Neural progenitor cell (in vitro differentiated cells): ENCODE measurements at regions not wholly inside any gene's neighbourhood (a gene's known extent, or its start where the extent isn't known, plus 50 kb on each side); places are given as distances from the start of the nearest gene placed in this dataset.
"Not testable (repeated sequence)": the region's sequence is repeated elsewhere in the genome, so short reads cannot be mapped to it uniquely, and the experiment has no call there.

ENCODE experiments used
- DNase-seq: peaks from one replicate; pipeline ENCODE4 v3.0.0-alpha.2; 2016; ENCODE audit warnings: low spot score
- H2AFZ ChIP-seq: fragments of 200-600 bp; sonication (generic); replicated peaks from 2 replicates; pipeline ENCODE4 v1.6.1; 2016; ENCODE audit warnings: antibody characterized with exemption
- H3F3A ChIP-seq: fragments of 200-600 bp; sonication (generic); 2 replicates; pipeline ENCODE4 v1.6.1; 2016; ENCODE audit warnings: antibody characterized with exemption, low read depth
- H3K27ac ChIP-seq: fragments of 200-600 bp; sonication (generic); 2 replicates; pipeline ENCODE4 v1.5.1; 2016; ENCODE audit warnings: mild to moderate bottlenecking
- H3K27me3 ChIP-seq: fragments of 200-600 bp; sonication (generic); 2 replicates; pipeline ENCODE4 v1.6.1; 2016; ENCODE audit warnings: mild to moderate bottlenecking, moderate library complexity
- H3K36me3 ChIP-seq: fragments of 200-600 bp; sonication (generic); 2 replicates; pipeline ENCODE4 v1.5.1; 2016
- H3K4me1 ChIP-seq: fragments of 200-600 bp; sonication (generic); 2 replicates; pipeline ENCODE4 v1.6.1; 2016; ENCODE audit warnings: mixed run types
- H3K4me2 ChIP-seq: fragments of 200-600 bp; sonication (generic); 2 replicates; pipeline ENCODE4 v1.6.1; 2016
- H3K4me3 ChIP-seq: fragments of 200-600 bp; sonication (generic); 2 replicates; pipeline ENCODE4 v1.5.1; 2016
- H3K79me2 ChIP-seq: fragments of 200-600 bp; sonication (generic); 2 replicates; pipeline ENCODE4 v1.6.1; 2016; ENCODE audit warnings: low read depth
- H3K9ac ChIP-seq: fragments of 200-600 bp; sonication (generic); 2 replicates; pipeline ENCODE4 v1.6.1; 2016
- H3K9me3 ChIP-seq: fragments of 200-600 bp; sonication (generic); 2 replicates; pipeline ENCODE4 v1.5.1; 2016; ENCODE audit warnings: low read depth
- H4K20me1 ChIP-seq: fragments of 200-600 bp; sonication (generic); 2 replicates; pipeline ENCODE4 v1.6.1; 2016; ENCODE audit warnings: low read depth
- H3K27ac Mint-ChIP-seq: 3 replicates; pipeline ENCODE4 v1.8.0; 2021; ENCODE audit warnings: mixed read lengths
- H3K27me3 Mint-ChIP-seq: 2 replicates; pipeline ENCODE4 v1.8.0; 2022; ENCODE audit warnings: low read depth, mild to moderate bottlenecking, inconsistent platforms, moderate library complexity, mixed read lengths; ENCODE audit not compliant: insufficient read depth
- H3K36me3 Mint-ChIP-seq: 3 replicates; pipeline ENCODE4 v1.8.0; 2021; ENCODE audit warnings: mixed read lengths
- H3K4me1 Mint-ChIP-seq: 3 replicates; pipeline ENCODE4 v1.8.0; 2021; ENCODE audit warnings: mixed read lengths
- H3K4me3 Mint-ChIP-seq: 3 replicates; pipeline ENCODE4 v1.8.0; 2021; ENCODE audit warnings: mild to moderate bottlenecking, moderate library complexity, mixed read lengths
- H3K9me3 Mint-ChIP-seq: 3 replicates; pipeline ENCODE4 v1.8.0; 2020; ENCODE audit warnings: mixed read lengths

DNA sequence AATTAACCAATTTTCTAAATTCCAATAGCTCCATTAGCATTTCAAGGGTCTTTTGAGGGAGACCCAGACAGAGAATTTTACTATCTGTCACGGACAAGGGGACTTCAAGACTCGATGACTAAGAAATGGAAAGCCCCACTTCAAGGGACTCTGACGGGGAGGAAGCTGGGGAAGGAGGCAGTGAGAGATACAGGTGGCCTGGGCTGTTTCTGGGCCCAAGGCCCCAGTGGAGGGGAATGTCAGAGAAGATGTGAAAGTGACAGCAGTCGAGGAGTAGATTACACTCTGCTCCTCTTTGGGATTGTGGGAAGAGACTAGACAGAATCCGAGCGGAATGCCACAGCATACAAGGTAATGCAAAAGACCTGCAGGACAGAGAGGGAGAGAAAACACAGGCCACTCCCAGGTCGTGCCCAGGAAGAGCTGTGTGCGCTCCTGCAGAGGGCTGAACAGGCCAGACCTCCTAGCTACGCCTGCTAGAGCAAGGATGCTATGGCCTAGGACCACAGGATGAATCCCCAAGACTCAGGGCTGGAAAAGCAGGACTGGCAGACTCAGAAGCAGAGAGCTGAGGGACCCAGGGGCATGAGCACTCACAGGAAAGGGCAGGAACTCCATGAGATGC, 321.5 kb upstream of the CHRNA7 start:
- not testable (repeated sequence) for H2AFZ ChIP-seq, H3K27ac ChIP-seq, H3F3A ChIP-seq, H3K9ac ChIP-seq, H3K9me3 Mint-ChIP-seq, H3K27me3 Mint-ChIP-seq, DNase-seq, H3K9me3 ChIP-seq, H3K4me2 ChIP-seq, H3K36me3 Mint-ChIP-seq, H4K20me1 ChIP-seq, H3K4me3 Mint-ChIP-seq, H3K79me2 ChIP-seq, H3K4me1 Mint-ChIP-seq, H3K36me3 ChIP-seq, H3K27me3 ChIP-seq, H3K27ac Mint-ChIP-seq, H3K4me3 ChIP-seq, H3K4me1 ChIP-seq

DNA sequence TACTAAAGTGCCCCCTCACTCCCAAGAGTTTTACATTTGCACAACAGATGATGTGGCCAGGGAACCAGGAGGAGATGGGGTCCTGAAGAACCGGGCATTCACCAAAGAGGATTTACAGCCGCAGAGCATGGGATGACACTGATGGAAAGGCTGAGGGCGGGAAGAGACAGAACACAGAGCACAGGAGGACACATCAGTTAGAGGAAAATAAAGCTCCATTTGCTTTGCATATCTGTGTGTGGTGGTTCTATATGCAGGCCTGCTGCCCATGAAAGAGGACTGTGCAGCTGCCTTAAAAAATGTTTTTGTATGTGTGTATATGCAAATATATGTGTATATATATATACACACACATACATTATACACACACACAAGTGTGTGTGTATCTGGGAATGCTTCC, 320.8 kb upstream of the CHRNA7 start:
- H4K20me1 ChIP-seq, H3K4me3 ChIP-seq, H3K36me3 Mint-ChIP-seq, H3F3A ChIP-seq, H3K79me2 ChIP-seq, H3K4me2 ChIP-seq, H3K36me3 ChIP-seq, H3K27ac ChIP-seq, H3K9me3 ChIP-seq, H3K27ac Mint-ChIP-seq, H3K4me1 ChIP-seq, H3K4me1 Mint-ChIP-seq, H3K9ac ChIP-seq, H3K27me3 Mint-ChIP-seq, DNase-seq, H3K9me3 Mint-ChIP-seq, H3K27me3 ChIP-seq, H3K4me3 Mint-ChIP-seq, H2AFZ ChIP-seq: not testable (repeated sequence)

DNA sequence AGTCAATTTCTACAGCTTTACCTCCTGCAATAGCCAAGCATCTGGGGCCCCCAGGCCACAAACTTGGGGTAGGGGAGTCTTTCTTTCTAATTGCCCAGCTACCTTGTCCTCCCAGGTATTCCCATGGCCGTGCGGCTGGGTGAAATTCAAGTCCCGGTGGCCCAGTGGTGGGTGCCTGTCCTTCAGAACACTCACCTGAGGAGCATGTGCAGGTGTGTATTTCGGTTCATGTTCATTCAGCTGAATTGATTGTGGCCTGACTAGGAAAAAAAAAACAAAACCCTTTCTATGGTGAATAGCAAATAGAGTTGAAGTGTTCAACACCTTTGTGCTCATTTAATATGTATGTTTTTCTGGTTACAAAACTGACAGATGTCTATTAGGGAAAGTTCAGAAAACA, 319.5 kb upstream of the CHRNA7 start:
- not testable (repeated sequence) for H3K36me3 ChIP-seq, H3K27ac ChIP-seq, H3K4me1 ChIP-seq, H3K79me2 ChIP-seq, H3K36me3 Mint-ChIP-seq, H3K27me3 ChIP-seq, DNase-seq, H3K4me3 ChIP-seq, H3K9me3 ChIP-seq, H3K27ac Mint-ChIP-seq, H3K27me3 Mint-ChIP-seq, H3F3A ChIP-seq, H3K9ac ChIP-seq, H3K4me3 Mint-ChIP-seq, H4K20me1 ChIP-seq, H2AFZ ChIP-seq, H3K4me2 ChIP-seq, H3K9me3 Mint-ChIP-seq, H3K4me1 Mint-ChIP-seq

- H3K4me2 ChIP-seq, H3K9ac ChIP-seq, H4K20me1 ChIP-seq, H3K36me3 ChIP-seq, H3K27me3 Mint-ChIP-seq, DNase-seq, H3K4me1 ChIP-seq, H3K9me3 ChIP-seq, H3K9me3 Mint-ChIP-seq, H3K4me3 ChIP-seq, H3K27ac Mint-ChIP-seq, H3K79me2 ChIP-seq, H3K27me3 ChIP-seq, H3K4me3 Mint-ChIP-seq, H3K36me3 Mint-ChIP-seq, H3F3A ChIP-seq, H3K27ac ChIP-seq, H2AFZ ChIP-seq, H3K4me1 Mint-ChIP-seq: not testable (repeated sequence)
Measured at GRCh38 chr15:31715208-31715607, 315.1 kb upstream of the CHRNA7 start.

DNA sequence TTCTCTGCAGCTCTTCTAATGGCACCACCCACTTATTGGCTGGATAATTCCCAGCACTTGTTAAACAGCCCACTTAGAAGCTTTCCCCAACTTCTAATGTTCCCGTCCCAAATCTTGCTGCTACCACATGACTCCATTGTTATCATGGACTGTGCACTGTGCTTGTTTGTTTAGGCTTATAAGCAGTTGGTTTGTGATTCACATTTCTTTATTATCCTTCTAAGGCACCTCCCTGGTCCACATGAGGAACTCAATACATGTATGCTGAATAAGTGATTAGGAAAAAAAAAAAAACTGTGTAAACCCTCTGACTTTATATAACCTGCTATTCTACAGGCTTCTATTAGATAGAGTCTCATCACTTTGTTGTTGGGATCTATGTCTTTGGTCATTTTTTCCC, 311.7 kb upstream of the CHRNA7 start:
- H3K4me3 ChIP-seq, H4K20me1 ChIP-seq, H3K79me2 ChIP-seq, H3K9ac ChIP-seq, H2AFZ ChIP-seq, H3K27me3 ChIP-seq, H3K27me3 Mint-ChIP-seq, H3K36me3 Mint-ChIP-seq, H3K9me3 Mint-ChIP-seq, H3F3A ChIP-seq, H3K4me3 Mint-ChIP-seq, H3K4me2 ChIP-seq, H3K27ac ChIP-seq, H3K4me1 Mint-ChIP-seq, H3K4me1 ChIP-seq, H3K27ac Mint-ChIP-seq, H3K9me3 ChIP-seq, DNase-seq, H3K36me3 ChIP-seq: not testable (repeated sequence)

- not testable (repeated sequence) for H4K20me1 ChIP-seq, H3F3A ChIP-seq, H3K4me1 Mint-ChIP-seq, H3K4me1 ChIP-seq, H3K9me3 Mint-ChIP-seq, H3K27ac Mint-ChIP-seq, H3K27me3 Mint-ChIP-seq, H3K27ac ChIP-seq, H3K27me3 ChIP-seq, H3K4me2 ChIP-seq, H3K9ac ChIP-seq, H2AFZ ChIP-seq, H3K9me3 ChIP-seq, H3K36me3 Mint-ChIP-seq, H3K79me2 ChIP-seq, H3K4me3 Mint-ChIP-seq, H3K4me3 ChIP-seq, H3K36me3 ChIP-seq, DNase-seq
Measured at GRCh38 chr15:31719396-31720022, 310.8 kb upstream of the CHRNA7 start.

DNA sequence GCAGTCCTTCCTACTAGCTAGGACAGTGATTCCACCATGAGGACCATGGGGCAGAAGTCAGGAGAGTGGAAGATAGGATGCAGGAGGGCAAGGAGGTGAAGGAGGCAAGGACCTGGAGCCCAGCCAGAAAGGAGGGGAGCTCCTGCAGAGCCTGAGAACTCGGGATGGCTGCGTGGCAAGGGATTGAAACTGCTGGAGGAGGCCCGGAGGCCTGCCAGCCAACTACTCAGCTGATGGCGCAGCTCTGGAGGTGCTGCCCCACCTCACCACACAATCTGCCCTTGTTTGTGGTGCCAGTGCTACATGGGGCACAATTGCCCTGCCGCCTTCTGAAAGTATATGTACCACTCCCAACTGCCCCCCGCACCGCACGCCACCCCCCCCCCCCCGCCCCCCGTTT, 307.3 kb upstream of the CHRNA7 start:
- H3K4me3 Mint-ChIP-seq, H3K4me3 ChIP-seq, H3K36me3 Mint-ChIP-seq, H3K4me2 ChIP-seq, H3K9ac ChIP-seq, H3K27ac ChIP-seq, H3K9me3 ChIP-seq, H3K36me3 ChIP-seq, DNase-seq, H3K27me3 ChIP-seq, H4K20me1 ChIP-seq, H3K9me3 Mint-ChIP-seq, H3F3A ChIP-seq, H3K79me2 ChIP-seq, H2AFZ ChIP-seq, H3K4me1 ChIP-seq, H3K4me1 Mint-ChIP-seq, H3K27me3 Mint-ChIP-seq, H3K27ac Mint-ChIP-seq: not testable (repeated sequence)

GRCh38 chr15:31724903-31725302, 305.4 kb upstream of the CHRNA7 start:
- not testable (repeated sequence) for H3K36me3 ChIP-seq, H3K9ac ChIP-seq, H3K9me3 ChIP-seq, H3K27me3 Mint-ChIP-seq, H3K27ac ChIP-seq, H3K4me1 Mint-ChIP-seq, H3K27ac Mint-ChIP-seq, H3K9me3 Mint-ChIP-seq, H3K79me2 ChIP-seq, H3K4me3 Mint-ChIP-seq, H3K4me3 ChIP-seq, H3K27me3 ChIP-seq, H3K4me2 ChIP-seq, H2AFZ ChIP-seq, H3F3A ChIP-seq, DNase-seq, H4K20me1 ChIP-seq, H3K36me3 Mint-ChIP-seq, H3K4me1 ChIP-seq
